ENCODE measurements at regions not wholly inside any gene's neighbourhood (a gene's known extent, or its start where the extent isn't known, plus 50 kb on each side); places are given as distances from the start of the nearest gene placed in this dataset.

DNA sequence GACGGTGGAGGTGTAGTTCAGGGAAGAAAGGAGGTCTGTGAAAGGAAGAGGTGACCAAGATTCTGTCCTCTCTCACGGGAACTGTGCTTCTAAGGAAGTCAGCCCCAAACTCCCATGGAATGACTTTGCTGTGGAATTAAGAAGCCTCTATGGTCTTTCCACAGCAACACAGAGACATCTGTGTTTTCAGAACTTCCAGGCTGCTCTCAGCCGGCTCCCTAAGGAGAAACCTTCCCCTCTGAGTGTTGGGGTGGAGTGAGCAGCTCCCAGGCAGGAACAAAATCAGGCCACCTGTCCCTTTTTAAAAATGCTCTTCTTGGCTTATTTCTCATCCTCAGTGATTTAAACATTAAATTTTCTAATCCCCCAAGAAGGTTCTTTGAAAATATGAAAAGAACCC, 53.3 kb upstream of the SNRK start:
- TF ChIP-seq, protein P1, sequence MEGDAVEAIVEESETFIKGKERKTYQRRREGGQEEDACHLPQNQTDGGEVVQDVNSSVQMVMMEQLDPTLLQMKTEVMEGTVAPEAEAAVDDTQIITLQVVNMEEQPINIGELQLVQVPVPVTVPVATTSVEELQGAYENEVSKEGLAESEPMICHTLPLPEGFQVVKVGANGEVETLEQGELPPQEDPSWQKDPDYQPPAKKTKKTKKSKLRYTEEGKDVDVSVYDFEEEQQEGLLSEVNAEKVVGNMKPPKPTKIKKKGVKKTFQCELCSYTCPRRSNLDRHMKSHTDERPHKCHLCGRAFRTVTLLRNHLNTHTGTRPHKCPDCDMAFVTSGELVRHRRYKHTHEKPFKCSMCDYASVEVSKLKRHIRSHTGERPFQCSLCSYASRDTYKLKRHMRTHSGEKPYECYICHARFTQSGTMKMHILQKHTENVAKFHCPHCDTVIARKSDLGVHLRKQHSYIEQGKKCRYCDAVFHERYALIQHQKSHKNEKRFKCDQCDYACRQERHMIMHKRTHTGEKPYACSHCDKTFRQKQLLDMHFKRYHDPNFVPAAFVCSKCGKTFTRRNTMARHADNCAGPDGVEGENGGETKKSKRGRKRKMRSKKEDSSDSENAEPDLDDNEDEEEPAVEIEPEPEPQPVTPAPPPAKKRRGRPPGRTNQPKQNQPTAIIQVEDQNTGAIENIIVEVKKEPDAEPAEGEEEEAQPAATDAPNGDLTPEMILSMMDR (IDR thresholded peaks at IDR 0.05; ENCODE audit: low read depth, low read length), result no peak
- no peak for TF ChIP-seq EZH2phosphoT487 (IDR thresholded peaks at IDR 0.05; ENCODE audit: low read depth)

Data from OCI-LY3 (cell line).